ENCODE measurements at regions not wholly inside any gene's neighbourhood (a gene's known extent, or its start where the extent isn't known, plus 50 kb on each side); places are given as distances from the start of the nearest gene placed in this dataset.

DNA sequence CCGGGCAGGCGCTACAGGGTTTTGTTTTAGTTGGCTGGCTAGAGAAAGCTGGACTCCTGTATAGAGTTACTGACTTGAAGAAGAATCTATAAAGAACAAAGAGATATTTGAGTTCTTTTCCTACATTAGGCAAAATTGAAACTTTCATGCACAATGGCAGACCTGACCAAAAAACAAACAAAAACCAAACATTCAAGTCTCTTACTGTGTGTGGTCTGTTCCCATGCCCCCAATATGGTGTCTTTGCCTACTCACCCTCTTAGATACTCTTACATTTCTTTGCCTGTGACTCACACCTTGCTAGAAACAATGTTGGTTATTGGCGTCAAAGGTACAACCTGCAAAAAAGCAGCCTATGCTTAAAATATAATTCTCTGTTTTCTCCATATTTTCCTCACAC, 109.5 kb upstream of the TMC3 start:
- DNase-seq (ENCODE audit: low spot score): no peak

DNA sequence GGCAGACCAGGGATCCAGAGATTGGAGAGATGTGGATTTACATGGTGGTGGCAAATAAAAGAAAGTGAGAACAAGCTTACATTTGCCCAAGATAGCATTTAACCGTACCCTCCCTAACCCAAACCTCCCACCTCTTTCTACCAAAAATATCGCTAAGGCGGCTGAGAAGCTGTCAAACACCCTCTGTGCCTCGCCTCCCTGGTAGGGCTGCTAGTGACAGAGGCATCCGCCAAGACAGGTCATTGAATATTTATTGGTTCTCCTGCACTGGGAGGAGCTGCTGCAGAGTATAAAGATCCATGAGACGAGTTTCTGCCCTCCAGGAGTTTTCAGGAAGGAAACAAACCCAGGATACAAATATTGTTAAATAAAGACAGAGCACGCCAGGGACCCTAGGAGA, 107.3 kb upstream of the TMC3 start:
- DNase-seq (ENCODE audit: low spot score): no peak

DNA sequence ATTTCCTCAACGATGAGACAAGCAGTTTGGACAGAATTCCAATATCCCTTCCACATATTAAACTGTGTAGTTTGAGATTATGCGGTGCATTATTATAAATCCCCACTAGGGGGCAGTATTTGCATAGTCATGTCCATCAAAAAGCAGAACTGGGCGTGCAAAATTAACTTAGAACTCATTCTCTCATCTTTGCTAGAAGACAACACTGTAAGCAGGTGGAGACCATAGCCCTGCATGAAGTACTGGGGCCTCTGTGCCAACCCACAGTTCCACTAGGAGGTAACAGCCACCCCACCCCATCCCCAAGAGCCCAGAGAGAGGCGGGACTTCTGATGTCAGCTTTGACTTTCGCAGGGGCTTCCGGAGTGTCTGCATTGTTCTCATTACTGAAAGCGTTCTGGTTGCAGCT, 106.6 kb upstream of the TMC3 start:
- peak; percentile 64 for DNase-seq (ENCODE audit: low spot score)

DNA sequence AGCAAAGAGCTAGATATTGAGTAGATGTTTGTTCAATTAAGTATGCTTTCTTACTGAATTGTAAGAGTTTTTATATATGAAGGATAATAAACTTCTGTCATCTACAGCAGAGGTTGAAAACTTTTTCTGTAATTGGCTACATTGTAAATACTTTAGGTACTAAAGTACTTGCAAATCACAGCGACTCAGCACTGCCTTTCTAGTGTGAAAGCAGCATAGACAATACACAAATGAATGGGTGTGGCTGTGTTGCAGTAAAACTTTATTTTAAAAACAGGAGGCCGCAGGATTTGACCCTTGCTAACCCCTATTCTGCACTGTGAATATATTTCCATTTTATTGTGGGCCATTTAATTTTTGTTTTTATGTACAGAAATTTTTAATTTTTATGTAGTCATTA, 104.3 kb upstream of the TMC3 start:
- DNase-seq (ENCODE audit: low spot score): no peak

DNA sequence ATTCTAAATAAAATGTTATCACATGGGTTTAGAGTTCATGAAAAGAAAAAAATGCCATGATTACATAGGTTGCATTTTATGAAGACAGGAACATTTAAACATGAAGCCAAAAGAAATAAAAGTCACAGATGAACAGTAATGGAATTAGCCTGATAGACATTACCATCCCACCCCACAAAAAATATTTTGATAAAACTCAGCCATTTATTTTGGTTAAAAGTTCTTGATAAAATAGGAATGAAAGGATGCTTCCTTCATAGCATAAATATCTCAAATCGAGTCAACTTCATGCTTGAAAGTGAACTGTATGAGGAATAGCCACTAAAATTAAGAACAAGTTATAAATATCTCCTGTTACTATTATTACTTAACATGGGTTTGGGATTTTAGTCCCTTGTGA, 101.9 kb upstream of the TMC3 start:
- DNase-seq (ENCODE audit: low spot score): no peak

DNA sequence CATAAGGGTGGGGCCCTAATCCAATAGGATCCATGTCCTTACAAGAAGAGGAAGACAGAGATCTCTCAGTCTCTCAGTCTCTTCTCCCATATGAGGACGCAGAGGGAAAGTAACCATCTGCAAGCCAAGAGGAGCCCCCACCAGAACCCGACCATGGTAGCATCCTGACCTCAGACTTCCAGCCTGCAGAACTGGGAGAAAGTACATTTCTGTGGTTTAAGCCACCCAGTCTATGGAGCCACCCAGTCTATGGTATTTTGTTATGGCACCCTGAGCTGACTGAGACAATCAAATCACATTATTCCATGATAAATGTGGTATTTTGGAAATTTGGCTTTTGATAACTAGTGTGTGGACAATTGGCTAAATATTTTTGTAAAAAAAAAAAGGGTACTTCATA, 101.5 kb upstream of the TMC3 start:
- DNase-seq (ENCODE audit: low spot score): no peak

DNA sequence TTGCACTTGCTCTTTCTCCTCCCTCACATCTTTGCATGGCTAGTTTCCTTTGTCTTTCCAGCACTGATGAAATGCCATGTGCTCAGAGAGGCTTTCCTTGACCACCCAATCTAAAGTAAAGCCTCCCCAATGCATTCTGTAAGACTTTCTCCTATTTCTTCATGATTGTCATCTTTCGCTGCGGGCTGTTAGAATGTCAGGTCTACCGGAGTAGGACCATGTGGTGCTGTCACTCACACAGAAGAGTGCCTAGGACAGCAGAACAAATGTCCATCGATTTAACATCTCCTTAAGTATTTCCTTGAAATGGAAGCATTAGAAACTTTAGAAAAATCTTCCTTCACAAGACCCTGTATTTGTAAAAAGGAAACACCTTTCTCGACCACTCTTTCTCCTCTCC, 99.9 kb upstream of the TMC3 start:
- DNase-seq (ENCODE audit: low spot score): no peak

DNA sequence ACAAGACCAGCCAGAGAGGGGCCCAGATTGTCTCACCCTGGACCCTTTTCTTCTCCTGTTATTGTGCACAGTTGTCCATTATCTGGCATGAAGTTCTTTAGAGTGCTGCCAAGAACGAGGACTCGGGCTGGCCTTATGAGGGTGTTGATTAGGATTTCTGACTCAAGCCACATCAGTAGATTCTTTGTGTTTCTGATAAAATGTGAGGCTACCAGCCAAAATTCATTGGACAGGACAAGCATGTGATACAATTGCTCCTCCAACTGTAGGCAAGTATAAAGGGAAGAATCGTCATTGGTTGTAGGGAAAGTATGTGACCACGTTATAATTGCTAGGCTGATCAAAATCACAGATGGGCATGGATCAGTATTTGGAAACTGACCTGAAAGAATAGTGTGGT, 99.2 kb upstream of the TMC3 start:
- DNase-seq (ENCODE audit: low spot score): no peak

DNA sequence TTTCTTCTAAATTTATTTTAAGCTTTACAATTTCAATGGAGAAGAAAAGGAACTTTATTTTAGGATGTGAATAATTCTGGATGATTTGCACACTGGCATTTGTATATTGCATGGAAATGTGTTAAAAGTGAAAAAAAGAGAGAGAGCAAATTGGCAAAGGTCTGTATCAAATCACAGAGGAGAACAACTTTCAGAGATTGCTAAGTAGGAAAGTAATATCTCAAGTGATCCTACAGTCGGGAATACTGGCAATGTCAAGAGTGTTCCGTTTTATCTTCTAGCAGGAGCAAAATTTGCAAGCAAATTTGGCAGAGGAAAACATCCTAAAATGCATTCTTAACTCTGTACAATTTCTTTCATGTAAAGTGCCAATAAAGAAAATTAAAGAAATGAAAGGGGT, 97.1 kb upstream of the TMC3 start:
- no peak for DNase-seq (ENCODE audit: low spot score)

DNA sequence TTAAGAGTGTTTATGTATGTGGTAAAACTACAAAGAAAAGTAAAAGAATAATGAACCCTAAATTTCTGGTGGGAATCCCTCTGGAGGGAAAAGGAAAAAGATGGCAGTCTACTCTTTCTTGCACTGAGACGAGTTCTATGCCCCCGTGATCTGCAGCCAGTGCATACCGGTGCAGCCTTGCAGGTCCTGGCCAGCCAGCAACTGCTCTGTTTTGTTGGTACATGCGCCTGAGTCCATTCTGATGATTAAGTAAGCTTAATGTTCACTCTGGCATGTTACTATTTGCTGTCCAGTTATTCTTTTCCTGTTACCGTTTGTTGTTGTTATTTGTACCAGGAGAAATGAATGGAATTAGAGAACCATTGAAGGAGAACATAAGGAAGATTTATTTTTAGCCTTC, 95.1 kb upstream of the TMC3 start:
- no peak for DNase-seq (ENCODE audit: low spot score)

DNA sequence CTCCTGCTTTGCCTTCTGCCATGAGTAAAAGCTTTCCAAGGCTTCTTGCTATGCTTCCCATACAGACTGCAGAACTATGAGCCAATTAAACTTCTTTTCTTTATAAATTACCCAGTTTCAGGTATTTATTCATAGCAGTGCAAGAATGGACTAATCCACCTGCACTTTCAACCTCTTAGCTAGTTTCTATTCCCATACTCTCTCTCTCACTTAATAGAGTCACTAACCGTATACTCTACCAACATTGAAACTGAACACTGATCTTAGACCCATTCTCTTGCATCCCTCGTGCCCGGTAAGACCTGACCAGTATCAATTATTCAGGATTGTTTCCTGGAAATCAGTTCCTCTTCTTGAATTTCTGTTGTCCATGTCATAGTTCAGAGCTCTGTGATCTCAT, 92.7 kb upstream of the TMC3 start:
- DNase-seq (ENCODE audit: low spot score): no peak

DNA sequence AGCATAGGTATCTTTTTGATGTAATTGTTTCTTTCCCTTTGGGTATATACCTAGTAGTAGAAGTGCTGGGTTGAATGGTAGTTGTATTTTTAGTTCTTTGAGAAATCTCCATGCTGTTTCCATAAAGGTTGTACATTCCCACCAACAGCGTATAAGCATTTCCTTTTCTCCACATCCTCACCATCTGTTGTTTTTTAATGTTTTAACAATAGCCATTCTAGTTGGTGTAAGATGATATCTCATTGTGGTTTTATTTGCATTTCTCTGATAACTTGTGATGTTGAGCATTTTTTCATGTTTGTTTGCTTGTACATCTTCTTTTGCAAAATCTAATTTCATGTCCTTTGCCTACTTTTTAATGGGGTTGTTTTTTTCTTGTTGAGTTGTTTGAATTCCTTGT, 80.0 kb upstream of the TMC3 start:
- no peak for DNase-seq (ENCODE audit: low spot score)

DNA sequence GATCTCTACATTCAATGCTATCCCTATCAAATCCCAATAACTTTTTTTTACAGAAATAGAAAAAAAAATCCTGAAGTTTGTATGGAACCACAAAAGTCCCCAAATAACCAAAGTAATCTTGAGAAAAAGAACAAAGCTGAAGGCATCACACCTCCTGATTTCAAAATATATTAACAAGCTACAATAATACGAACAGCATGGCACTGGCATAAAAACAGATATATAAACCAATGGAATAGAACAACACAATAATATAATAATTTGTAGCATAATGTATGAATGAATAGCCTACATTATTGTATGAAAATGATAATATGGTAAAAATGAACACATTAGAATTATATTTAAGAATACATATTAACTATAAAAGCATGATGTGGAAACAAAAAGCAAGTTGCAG, 76.7 kb upstream of the TMC3 start:
- no peak for DNase-seq (ENCODE audit: low spot score)

DNA sequence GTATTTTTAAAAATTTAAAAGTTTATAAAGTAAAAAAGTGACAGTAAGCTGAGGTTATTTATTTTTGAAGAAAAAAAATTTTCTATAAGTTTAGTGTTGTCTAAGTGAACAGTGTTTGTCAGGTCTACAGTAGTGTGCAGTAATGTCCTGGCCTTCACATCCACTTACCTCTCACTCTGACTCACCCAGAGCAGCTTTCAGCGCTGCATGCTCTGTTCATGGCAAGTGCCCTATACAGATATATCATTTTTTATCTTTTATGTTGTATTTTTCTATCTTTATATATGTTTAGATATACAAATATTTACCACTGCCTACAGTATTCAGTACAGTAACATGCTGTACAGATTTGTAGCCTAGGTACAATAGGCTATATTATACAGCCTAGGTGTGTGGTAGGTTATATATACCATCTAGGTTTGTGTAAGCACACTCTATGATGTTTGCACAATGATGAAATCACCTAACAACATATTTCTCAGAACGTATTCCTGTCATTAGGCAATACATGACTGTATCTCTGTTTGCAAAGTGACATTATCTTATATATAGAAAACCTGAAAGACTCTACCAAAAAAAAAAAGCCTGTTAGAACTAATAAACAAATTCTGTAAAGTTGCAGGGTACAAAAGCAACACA, 75.9 kb upstream of the TMC3 start:
- no peak for DNase-seq (ENCODE audit: low spot score)

DNA sequence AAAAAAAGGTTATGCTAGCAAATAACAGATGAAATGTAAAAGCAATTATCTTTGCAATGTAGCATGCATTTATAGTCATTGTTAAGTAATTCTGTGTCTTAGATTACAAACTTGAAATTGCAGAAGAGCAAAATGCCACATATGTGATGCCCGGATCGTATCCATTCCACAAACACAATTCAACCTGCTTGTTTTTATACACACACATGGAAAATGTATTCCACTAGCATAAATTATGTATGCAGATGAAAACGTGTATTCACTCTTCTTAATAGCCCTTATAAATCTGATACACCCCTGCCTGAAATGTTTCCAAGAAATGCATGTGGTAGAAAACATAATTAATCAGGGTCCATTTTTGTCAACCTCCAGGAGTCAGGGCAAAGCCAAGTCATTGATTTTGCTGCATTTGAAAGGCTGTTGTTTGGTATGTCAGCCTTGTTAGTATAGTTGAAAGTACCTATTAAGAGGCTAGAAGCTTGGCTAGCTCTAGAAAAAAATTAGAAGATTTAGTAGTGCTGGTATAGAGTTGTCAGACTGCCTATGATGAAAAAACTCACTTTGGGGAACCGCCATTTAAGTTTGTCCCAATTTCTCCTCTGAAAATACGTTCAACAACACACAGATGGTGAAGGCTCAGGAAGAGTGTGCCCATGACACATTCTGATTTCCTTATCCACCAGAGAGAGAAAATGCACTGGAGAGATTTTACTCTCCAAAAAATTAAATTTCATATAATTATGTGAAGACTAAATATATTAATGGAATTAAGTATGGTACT, 69.2 kb upstream of the TMC3 start:
- DNase-seq (ENCODE audit: low spot score): no peak

DNA sequence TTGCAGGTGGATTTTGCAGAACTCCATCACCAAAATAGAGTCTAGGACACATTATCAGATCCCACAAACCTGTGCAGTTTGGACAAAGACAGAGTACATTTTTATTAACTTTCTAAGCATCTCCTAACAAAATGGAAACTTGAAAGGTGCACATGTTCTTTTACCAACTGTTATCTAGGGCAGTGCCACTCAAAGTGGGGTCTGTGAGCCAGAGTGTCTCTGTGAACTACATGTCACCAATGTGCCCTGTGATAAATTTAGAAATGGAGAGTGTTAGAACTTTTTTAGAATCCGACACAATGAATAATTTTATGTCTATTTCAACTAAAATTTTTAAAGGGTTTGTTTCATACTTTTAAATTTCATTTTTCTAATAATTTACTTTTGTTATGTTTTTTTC, 68.4 kb upstream of the TMC3 start:
- no peak for DNase-seq (ENCODE audit: low spot score)

DNA sequence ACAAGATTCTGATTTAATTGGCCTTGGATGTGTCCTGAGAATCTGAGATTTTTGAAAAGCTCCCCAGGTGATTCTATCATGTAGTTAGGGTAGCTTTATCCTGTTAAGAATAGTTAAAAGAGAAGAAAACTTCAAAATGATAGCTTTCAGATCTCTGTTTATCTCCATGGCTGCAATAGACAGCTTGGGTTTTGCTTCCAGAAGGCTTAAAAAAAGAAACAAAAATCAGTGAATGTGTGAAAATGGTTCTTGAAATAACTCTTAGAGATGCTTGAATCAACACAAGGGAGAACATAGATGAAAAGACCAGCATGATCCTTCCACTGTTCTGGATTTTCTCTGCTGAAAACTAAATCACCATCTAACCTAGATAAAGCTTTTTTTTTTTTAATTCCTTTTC, 60.8 kb upstream of the TMC3 start:
- DNase-seq (ENCODE audit: low spot score): no peak

DNA sequence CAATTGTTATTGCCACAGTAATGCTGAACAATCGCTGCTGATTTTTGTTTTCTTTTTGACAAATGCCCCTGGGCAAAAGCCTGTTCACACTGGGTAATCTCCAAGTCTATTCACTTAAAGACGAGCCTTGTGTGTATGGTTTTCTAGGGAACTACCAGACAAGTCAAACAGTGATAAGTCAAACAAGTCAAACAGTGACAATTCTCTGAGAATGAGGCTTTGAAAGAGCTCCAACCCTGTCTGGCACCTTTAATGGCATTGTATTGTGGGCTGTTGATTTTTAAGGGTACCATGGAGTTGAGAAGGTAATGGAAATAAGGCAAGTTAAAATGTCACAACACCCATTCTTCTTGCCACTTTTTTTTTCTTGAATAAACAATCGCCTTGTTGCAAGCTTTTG, 59.4 kb upstream of the TMC3 start:
- no peak for DNase-seq (ENCODE audit: low spot score)

DNA sequence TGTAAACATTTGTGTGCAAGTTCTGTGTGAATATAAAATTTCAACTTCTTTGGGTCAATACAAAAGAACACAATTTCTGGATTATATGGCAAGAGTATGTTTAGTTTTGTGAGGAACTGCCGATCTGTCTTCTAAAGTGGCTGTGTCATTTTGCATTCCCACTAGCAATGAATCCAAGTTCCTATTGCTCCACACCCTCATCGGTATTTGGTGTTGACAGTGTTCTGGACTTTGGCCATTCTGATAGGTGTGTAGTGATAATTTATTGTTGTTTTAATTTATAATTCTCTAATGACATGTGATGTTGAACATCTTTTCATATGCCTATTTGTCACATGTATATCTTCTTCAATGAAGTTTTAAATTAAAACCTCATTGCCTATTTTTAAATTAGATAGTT, 58.2 kb upstream of the TMC3 start:
- DNase-seq (ENCODE audit: low spot score): no peak

DNA sequence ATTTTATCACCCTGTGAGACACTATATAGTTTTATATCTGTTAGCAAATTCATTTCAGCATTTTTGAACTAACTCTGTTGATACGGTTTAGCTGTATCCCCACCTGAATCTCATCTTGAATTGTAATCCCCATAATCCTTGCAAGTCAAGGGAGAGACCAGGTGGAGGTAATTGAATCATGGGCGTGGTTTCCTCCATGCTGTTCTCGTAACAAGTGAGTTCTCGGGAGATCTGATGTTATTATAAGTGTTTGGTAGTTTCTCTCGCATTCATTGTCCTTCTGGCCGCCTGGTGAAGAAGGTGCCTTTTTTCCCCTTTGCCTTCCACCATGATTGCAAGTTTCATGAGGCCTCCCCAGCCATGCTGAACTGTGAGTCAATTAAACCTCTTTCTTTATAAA, 53.2 kb upstream of the TMC3 start:
- no peak for DNase-seq (ENCODE audit: low spot score)

DNA sequence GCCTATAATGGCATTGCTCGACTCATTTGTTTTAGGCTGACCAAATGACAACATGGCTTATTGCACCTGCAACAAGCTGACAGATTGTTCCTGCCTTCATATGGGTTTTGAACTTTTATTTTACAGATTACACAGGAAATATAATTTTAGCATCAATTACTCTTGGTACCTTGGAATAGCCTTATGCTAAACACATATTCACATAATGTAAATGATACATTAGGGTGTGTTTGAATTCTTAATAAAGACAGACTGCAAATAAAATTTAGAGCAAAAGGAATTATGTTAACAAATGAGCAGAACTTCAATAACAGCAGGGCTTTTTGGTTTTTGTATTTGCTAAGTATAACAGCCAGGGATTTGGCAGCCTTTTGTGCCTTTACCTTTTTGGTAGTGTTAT, 51.9 kb upstream of the TMC3 start:
- no peak for DNase-seq (ENCODE audit: low spot score)

Data from CD4-positive, alpha-beta T cell treated with Interleukin-2 at 100 ng/mL for 4 hours (primary cell).